Adrenal gland (tissue), 5 donors: ENCODE measurements at regions not wholly inside any gene's neighbourhood (a gene's known extent, or its start where the extent isn't known, plus 50 kb on each side); places are given as distances from the start of the nearest gene placed in this dataset.

ENCODE experiments used
- POLR2A ChIP-seq, 2 donors: fragments of 450-650 bp; IDR thresholded peaks; one replicate each; pipeline ENCODE4 v1.6.1; 2017; ENCODE audit warnings: antibody characterized with exemption in 2 of 2, mild to moderate bottlenecking in 2 of 2, moderate library complexity in 1 of 2
- TF ChIP-seq, protein P1 (sequence below), 6 experiments: fragments of 450-650 bp in 4 of 6; fragments of 200-600 bp in 2 of 6; sonication (generic) in 1 of 6; IDR thresholded peaks; 1 replicate in 5 of 6; 2 replicates in 1 of 6; pipeline versions ENCODE4 v1.5.1 to v1.8.0; 2016 to 2021; ENCODE audit warnings: antibody characterized with exemption in 6 of 6, mild to moderate bottlenecking in 2 of 6, moderate library complexity in 1 of 6
- donor health status: DM: no; HTN: no; CAD: no.

DNA sequence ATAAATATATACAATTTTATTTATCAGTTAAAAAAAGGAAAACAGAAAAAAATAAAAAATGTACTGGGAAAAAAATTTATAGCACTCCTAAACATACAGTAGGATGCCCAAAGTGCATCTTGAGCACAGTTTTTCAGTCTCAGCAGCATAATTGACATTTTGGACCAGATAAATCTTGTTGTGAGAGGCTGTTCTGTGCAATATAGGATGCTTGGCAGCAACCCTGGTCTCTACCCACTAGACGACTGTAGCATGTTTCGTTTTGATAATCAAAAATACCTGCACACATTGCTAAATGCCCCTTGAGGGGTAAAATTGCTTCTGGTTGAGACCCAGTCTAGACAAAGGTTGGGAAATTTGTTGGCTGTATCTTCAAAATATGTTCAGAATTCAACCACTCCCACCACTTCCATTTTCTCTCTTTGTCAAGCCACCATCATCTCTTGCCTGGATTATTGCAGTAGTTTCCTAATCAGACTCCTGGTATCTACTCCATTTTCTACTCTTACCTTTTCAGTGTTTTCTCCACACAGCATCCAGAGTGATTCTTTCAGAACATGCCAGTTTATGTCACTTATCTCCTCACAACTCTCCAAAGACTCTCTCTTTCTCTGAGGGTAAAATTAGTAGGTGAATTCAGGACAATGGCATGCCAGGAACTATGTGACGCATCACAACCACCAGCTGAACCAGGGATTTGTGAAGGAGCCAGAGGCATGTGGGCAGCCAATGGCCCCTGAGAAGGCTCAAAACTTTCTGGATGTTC, 91.4 kb downstream of the GPR85 start:
- TF ChIP-seq, protein P1, sequence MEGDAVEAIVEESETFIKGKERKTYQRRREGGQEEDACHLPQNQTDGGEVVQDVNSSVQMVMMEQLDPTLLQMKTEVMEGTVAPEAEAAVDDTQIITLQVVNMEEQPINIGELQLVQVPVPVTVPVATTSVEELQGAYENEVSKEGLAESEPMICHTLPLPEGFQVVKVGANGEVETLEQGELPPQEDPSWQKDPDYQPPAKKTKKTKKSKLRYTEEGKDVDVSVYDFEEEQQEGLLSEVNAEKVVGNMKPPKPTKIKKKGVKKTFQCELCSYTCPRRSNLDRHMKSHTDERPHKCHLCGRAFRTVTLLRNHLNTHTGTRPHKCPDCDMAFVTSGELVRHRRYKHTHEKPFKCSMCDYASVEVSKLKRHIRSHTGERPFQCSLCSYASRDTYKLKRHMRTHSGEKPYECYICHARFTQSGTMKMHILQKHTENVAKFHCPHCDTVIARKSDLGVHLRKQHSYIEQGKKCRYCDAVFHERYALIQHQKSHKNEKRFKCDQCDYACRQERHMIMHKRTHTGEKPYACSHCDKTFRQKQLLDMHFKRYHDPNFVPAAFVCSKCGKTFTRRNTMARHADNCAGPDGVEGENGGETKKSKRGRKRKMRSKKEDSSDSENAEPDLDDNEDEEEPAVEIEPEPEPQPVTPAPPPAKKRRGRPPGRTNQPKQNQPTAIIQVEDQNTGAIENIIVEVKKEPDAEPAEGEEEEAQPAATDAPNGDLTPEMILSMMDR (IDR thresholded peaks at IDR 0.05), result no peak
- no peak for TF ChIP-seq POLR2A (IDR thresholded peaks at IDR 0.05)
